Trophoblast cell (in vitro differentiated cells and primary cell): ENCODE measurements at regions not wholly inside any gene's neighbourhood (a gene's known extent, or its start where the extent isn't known, plus 50 kb on each side); places are given as distances from the start of the nearest gene placed in this dataset.

Experiments used
- DNase-seq, 2 donors: peaks; one replicate each; pipeline ENCODE4 v3.0.0-alpha.2; 2016
- H2AFZ ChIP-seq: 2 replicates; pipeline ENCODE4 v1.6.1; 2013; ENCODE audit warnings: low read length, moderate library complexity, mild to moderate bottlenecking; ENCODE audit not compliant: insufficient read depth, poor library complexity
- H2AK5ac ChIP-seq: 2 replicates; pipeline ENCODE4 v1.6.1; 2013; ENCODE audit warnings: mild to moderate bottlenecking, low read length
- H2BK120ac ChIP-seq: 2 replicates; pipeline ENCODE4 v1.6.1; 2013; ENCODE audit warnings: low read length, mild to moderate bottlenecking, moderate library complexity; ENCODE audit not compliant: insufficient read depth, poor library complexity
- H2BK12ac ChIP-seq: 2 replicates; pipeline ENCODE4 v1.6.1; 2013; ENCODE audit warnings: mild to moderate bottlenecking, low read length, moderate library complexity
- H2BK5ac ChIP-seq: 2 replicates; pipeline ENCODE4 v1.6.1; 2013; ENCODE audit warnings: low read length, low read depth, moderate library complexity, mild to moderate bottlenecking; ENCODE audit not compliant: poor library complexity
- H3K14ac ChIP-seq: 2 replicates; pipeline ENCODE4 v1.6.1; 2013; ENCODE audit warnings: mild to moderate bottlenecking, low read length
- H3K18ac ChIP-seq: 2 replicates; pipeline ENCODE4 v1.6.1; 2013; ENCODE audit warnings: mild to moderate bottlenecking, low read length
- H3K23ac ChIP-seq: 2 replicates; pipeline ENCODE4 v1.6.1; 2013; ENCODE audit warnings: low read length
- H3K27ac ChIP-seq: 2 replicates; pipeline ENCODE4 v1.5.1; 2013; ENCODE audit warnings: low read depth, mild to moderate bottlenecking, inconsistent platforms, low read length, moderate library complexity
- H3K27me3 ChIP-seq: 2 replicates; pipeline ENCODE4 v1.6.1; 2013; ENCODE audit warnings: inconsistent platforms, mild to moderate bottlenecking, low read length, moderate library complexity; ENCODE audit not compliant: insufficient read depth
- H3K36me3 ChIP-seq, 2 experiments: 1 replicate in 1 of 2; 2 replicates in 1 of 2; pipeline ENCODE4 v1.6.1; 2013; ENCODE audit warnings: low read length in 2 of 2, mild to moderate bottlenecking in 2 of 2, moderate library complexity in 1 of 2; ENCODE audit not compliant: insufficient read depth in 2 of 2, control insufficient read depth in 1 of 2
- H3K4ac ChIP-seq: 2 replicates; pipeline ENCODE4 v1.6.1; 2013; ENCODE audit warnings: low read depth, mild to moderate bottlenecking, low read length, moderate library complexity
- H3K4me1 ChIP-seq, 2 experiments: 1 replicate in 1 of 2; 2 replicates in 1 of 2; pipeline ENCODE4 v1.6.1; 2013; ENCODE audit warnings: low read length in 2 of 2, mild to moderate bottlenecking in 2 of 2, moderate library complexity in 1 of 2; ENCODE audit not compliant: insufficient read depth in 2 of 2, control insufficient read depth in 1 of 2
- H3K4me2 ChIP-seq: 2 replicates; pipeline ENCODE4 v1.6.1; 2013; ENCODE audit warnings: inconsistent platforms, mild to moderate bottlenecking, low read length, moderate library complexity
- H3K4me3 ChIP-seq: 2 replicates; pipeline ENCODE4 v1.5.1; 2013; ENCODE audit warnings: mild to moderate bottlenecking, low read depth, low read length, inconsistent platforms
- H3K79me1 ChIP-seq: one replicate; pipeline ENCODE4 v1.6.1; 2013; ENCODE audit warnings: low read length
- H3K79me2 ChIP-seq: 2 replicates; pipeline ENCODE4 v1.6.1; 2013; ENCODE audit warnings: low read length, mild to moderate bottlenecking; ENCODE audit not compliant: control insufficient read depth, insufficient read depth, poor library complexity
- H3K9ac ChIP-seq: 2 replicates; pipeline ENCODE4 v1.6.1; 2013; ENCODE audit warnings: mild to moderate bottlenecking, low read length
- H3K9me3 ChIP-seq: 2 replicates; pipeline ENCODE4 v1.6.1; 2013; ENCODE audit warnings: low read depth, mild to moderate bottlenecking, control low read depth, inconsistent platforms, low read length; ENCODE audit not compliant: insufficient read depth
- H4K12ac ChIP-seq: 2 replicates; pipeline ENCODE4 v1.6.1; 2013; ENCODE audit warnings: low read depth, mild to moderate bottlenecking, low read length, moderate library complexity
- H4K8ac ChIP-seq: 2 replicates; pipeline ENCODE4 v1.6.1; 2013; ENCODE audit warnings: low read depth, mild to moderate bottlenecking, low read length, moderate library complexity
- H4K91ac ChIP-seq: one replicate; pipeline ENCODE4 v1.6.1; 2013; ENCODE audit warnings: low read depth, mild to moderate bottlenecking, low read length, moderate library complexity
- WGBS: extraction: QIAGEN DNeasy Blood & Tissue Kit; methylation state at CpG from one replicate; pipeline ENCODE4 v1.1.7; 2013; ENCODE audit warnings: missing lambda C conversion rate; ENCODE audit not compliant: insufficient read length, insufficient coverage; ENCODE audit errors: extremely low coverage; 5-methylcytosine and 5-hydroxymethylcytosine counted together

DNA sequence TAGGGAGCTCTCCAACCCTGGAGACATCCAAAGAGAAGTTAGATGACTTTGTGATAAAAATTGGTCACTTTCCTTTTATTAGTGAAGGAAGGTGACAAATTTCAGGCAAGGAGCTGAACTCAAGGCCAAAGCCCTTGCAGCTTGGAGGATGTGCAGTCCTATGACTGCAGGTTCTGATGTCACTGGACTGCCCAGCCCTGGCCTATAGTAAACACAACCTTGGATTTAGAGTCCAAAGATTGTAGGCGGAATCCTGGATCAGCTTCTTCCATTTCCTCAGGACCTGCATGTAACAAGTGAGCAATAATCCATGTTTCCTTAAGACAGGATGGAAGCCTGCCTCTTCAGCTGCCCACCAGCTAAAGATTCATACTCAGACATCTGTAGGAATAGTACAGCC, 169.3 kb upstream of the ZC3H12A start:
- Histone ChIP-seq H3K36me3 (no peaks in the 10 kb centered on the region), H3K4me3 (no peak overlapping the region), H3K79me1 (no peaks in the 10 kb centered on the region), H2BK12ac (no peak overlapping the region), H2AK5ac (no peak overlapping the region), H3K9me3 (no peaks in the 10 kb centered on the region), H3K14ac (no peak overlapping the region), H3K9ac (no peak overlapping the region), H2BK120ac (no peak overlapping the region), H3K23ac (no peak overlapping the region), H2BK5ac (no peak overlapping the region), H3K79me2 (no peaks in the 10 kb centered on the region), H4K91ac (no peak overlapping the region), H4K12ac (no peak overlapping the region), H3K4me2 (no peak overlapping the region), H3K27ac (no peak overlapping the region), H2AFZ (no peak overlapping the region), H3K4me1 (no peaks in the 10 kb centered on the region), H3K18ac (no peak overlapping the region), H3K4ac (no peak overlapping the region), H4K8ac (no peak overlapping the region), H3K27me3 (no peaks in the 10 kb centered on the region)
- no peak for DNase-seq
- no CpG with 5 or more reads among the region's 1 CpG for WGBS

GRCh38 chr1:37305841-37306240, 168.5 kb upstream of the ZC3H12A start:
- Histone ChIP-seq H2AK5ac (no peak overlapping the region), H3K9ac (no peak overlapping the region), H2BK5ac (no peak overlapping the region), H4K12ac (no peak overlapping the region), H3K18ac (no peak overlapping the region), H3K27me3 (no peaks in the 10 kb centered on the region), H2BK120ac (no peak overlapping the region), H3K9me3 (no peaks in the 10 kb centered on the region), H3K14ac (no peak overlapping the region), H3K23ac (no peak overlapping the region), H3K4ac (no peak overlapping the region), H3K79me2 (no peaks in the 10 kb centered on the region), H4K8ac (no peak overlapping the region), H3K4me2 (no peak overlapping the region), H4K91ac (no peak overlapping the region), H2AFZ (no peak overlapping the region), H2BK12ac (no peak overlapping the region), H3K27ac (no peak overlapping the region), H3K4me3 (no peak overlapping the region), H3K4me1 (no peaks in the 10 kb centered on the region), H3K79me1 (no peaks in the 10 kb centered on the region), H3K36me3 (no peaks in the 10 kb centered on the region)
- no CpG with 5 or more reads among the region's 7 CpGs for WGBS
- DNase-seq: no peak

GRCh38 chr1:37306461-37306860, 167.9 kb upstream of the ZC3H12A start:
- H4K12ac ChIP-seq: no peak overlapping the region
- no peak overlapping the region for H3K4me2 ChIP-seq
- H2AK5ac ChIP-seq: no peak overlapping the region
- no peak overlapping the region for H3K23ac ChIP-seq
- WGBS: no CpG with 5 or more reads among the region's 4 CpGs
- H3K18ac ChIP-seq: no peak overlapping the region
- H3K4me3 ChIP-seq: no peak overlapping the region
- no peak overlapping the region for H4K91ac ChIP-seq
- no peaks in the 10 kb centered on the region for H3K36me3 ChIP-seq
- no peaks in the 10 kb centered on the region for H3K9me3 ChIP-seq
- no peak overlapping the region for H3K4ac ChIP-seq
- no peak overlapping the region for H2BK120ac ChIP-seq
- no peak overlapping the region for H3K9ac ChIP-seq
- H2BK5ac ChIP-seq: no peak overlapping the region
- H3K79me1 ChIP-seq: no peaks in the 10 kb centered on the region
- H4K8ac ChIP-seq: no peak overlapping the region
- H3K14ac ChIP-seq: no peak overlapping the region
- no peak overlapping the region for H2BK12ac ChIP-seq
- H3K79me2 ChIP-seq: no peaks in the 10 kb centered on the region
- H2AFZ ChIP-seq: no peak overlapping the region
- DNase-seq: no peak
- no peak overlapping the region for H3K27ac ChIP-seq
- H3K27me3 ChIP-seq: no peaks in the 10 kb centered on the region
- no peaks in the 10 kb centered on the region for H3K4me1 ChIP-seq

DNA sequence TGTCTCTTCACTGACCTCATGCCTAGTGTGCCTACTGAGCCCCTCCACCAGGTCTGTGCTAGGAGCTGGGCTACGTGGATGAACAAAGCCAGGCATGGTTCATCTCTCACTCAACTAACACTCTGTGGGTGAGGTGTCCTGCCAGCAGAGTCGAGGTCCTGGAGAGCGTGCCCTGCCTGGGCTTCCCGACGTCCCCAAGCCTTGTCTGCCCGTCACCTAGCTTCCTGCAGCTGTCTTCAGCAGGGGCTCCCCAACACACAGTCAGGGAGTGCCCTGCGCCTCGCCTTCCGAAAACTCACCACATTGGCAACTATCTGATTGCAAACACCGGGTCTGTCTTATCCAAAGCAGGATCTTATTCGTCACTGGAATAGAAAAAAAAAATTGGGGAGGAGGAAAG, 167.5 kb upstream of the ZC3H12A start:
- H4K91ac ChIP-seq: no peak overlapping the region

More for the DNA sequence above, 167.5 kb upstream of the ZC3H12A start:
- no peak overlapping the region for H3K18ac ChIP-seq
- H3K79me2 ChIP-seq: no peaks in the 10 kb centered on the region
- WGBS: no CpG with 5 or more reads among the region's 11 CpGs
- H4K12ac ChIP-seq: no peak overlapping the region
- H3K23ac ChIP-seq: no peak overlapping the region
- H3K4me1 ChIP-seq: no peaks in the 10 kb centered on the region
- no peak overlapping the region for H2BK5ac ChIP-seq
- no peaks in the 10 kb centered on the region for H3K27me3 ChIP-seq
- no peak overlapping the region for H2BK120ac ChIP-seq
- H3K4ac ChIP-seq: no peak overlapping the region
- no peaks in the 10 kb centered on the region for H3K79me1 ChIP-seq
- no peaks in the 10 kb centered on the region for H3K36me3 ChIP-seq
- no peak overlapping the region for H3K27ac ChIP-seq
- no peak overlapping the region for H3K4me3 ChIP-seq
- no peak overlapping the region for H3K14ac ChIP-seq
- no peak overlapping the region for H2AFZ ChIP-seq
- H4K8ac ChIP-seq: no peak overlapping the region
- H3K9ac ChIP-seq: no peak overlapping the region
- H3K4me2 ChIP-seq: no peak overlapping the region
- H2AK5ac ChIP-seq: no peak overlapping the region
- H3K9me3 ChIP-seq: no peaks in the 10 kb centered on the region
- no peak for DNase-seq
- H2BK12ac ChIP-seq: no peak overlapping the region
